Keratinocyte (primary cell): ENCODE measurements at regions not wholly inside any gene's neighbourhood (a gene's known extent, or its start where the extent isn't known, plus 50 kb on each side); places are given as distances from the start of the nearest gene placed in this dataset.

Experiments used
- DNase-seq: peaks from one replicate; pipeline ENCODE4 v3.0.0-alpha.2; 2011; ENCODE audit warnings: low read depth, missing footprints, low spot score
- FAIRE-seq: peaks from 2 replicates; lab custom pipeline; 2011; peaks lifted over from hg19 to GRCh38; lab: Jason Lieb, UNC
- H2AFZ ChIP-seq: 2 replicates; pipeline ENCODE4 v1.6.0; 2012; ENCODE audit warnings: low read length, control low read depth, inconsistent platforms; ENCODE audit not compliant: control insufficient read depth
- H3K27ac ChIP-seq: 2 replicates; pipeline ENCODE4 v1.5.1; 2011; ENCODE audit warnings: low read length; ENCODE audit not compliant: control insufficient read depth, insufficient read depth
- H3K27me3 ChIP-seq: 3 replicates; pipeline ENCODE4 v1.6.0; 2011; ENCODE audit warnings: low read length; ENCODE audit not compliant: control insufficient read depth, insufficient read depth; ENCODE audit errors: extremely low read depth
- H3K36me3 ChIP-seq, 2 experiments: 2 replicates in 1 of 2; 3 replicates in 1 of 2; pipeline ENCODE4 v1.5.1; 2011; ENCODE audit warnings: low read length in 2 of 2, mild to moderate bottlenecking in 1 of 2; ENCODE audit not compliant: control insufficient read depth in 2 of 2, insufficient read depth in 2 of 2; ENCODE audit errors: extremely low read depth in 1 of 2
- H3K4me1 ChIP-seq: 3 replicates; pipeline ENCODE4 v1.5.1; 2011; ENCODE audit warnings: low read length; ENCODE audit not compliant: control insufficient read depth, insufficient read depth; ENCODE audit errors: extremely low read depth
- H3K4me2 ChIP-seq: 3 replicates; pipeline ENCODE4 v1.6.0; 2011; ENCODE audit warnings: low read depth, low read length; ENCODE audit not compliant: control insufficient read depth, insufficient read depth; ENCODE audit errors: extremely low read depth
- H3K4me3 ChIP-seq, 3 experiments: fragments of 200-600 bp in 1 of 3; sonication (generic) in 1 of 3; 2 replicates in 2 of 3; 3 replicates in 1 of 3; pipeline ENCODE4 v1.5.1; 2011 to 2016; ENCODE audit warnings: low read length in 3 of 3, mild to moderate bottlenecking in 3 of 3, control low read depth in 2 of 3, inconsistent platforms in 1 of 3, low read depth in 1 of 3, mixed read lengths in 1 of 3, mixed run types in 1 of 3, moderate library complexity in 1 of 3; ENCODE audit not compliant: control insufficient read depth in 2 of 3, insufficient read depth in 2 of 3; ENCODE audit errors: extremely low read depth in 1 of 3
- H3K79me2 ChIP-seq: 2 replicates; pipeline ENCODE4 v1.6.0; 2012; ENCODE audit warnings: low read length; ENCODE audit not compliant: control insufficient read depth, insufficient read depth
- H3K9ac ChIP-seq: 3 replicates; pipeline ENCODE4 v1.6.0; 2011; ENCODE audit warnings: low read length; ENCODE audit not compliant: control insufficient read depth, insufficient read depth; ENCODE audit errors: extremely low read depth
- H3K9me1 ChIP-seq: 3 replicates; pipeline ENCODE4 v1.6.0; 2011; ENCODE audit warnings: low read length; ENCODE audit not compliant: control insufficient read depth, insufficient read depth; ENCODE audit errors: extremely low read depth
- H3K9me3 ChIP-seq: 2 replicates; pipeline ENCODE4 v1.5.1; 2012; ENCODE audit warnings: low read depth, low read length; ENCODE audit not compliant: control insufficient read depth
- H4K20me1 ChIP-seq: 3 replicates; pipeline ENCODE4 v1.6.0; 2011; ENCODE audit warnings: low read length; ENCODE audit not compliant: control insufficient read depth, insufficient read depth; ENCODE audit errors: extremely low read depth
- CTCF ChIP-seq, 3 experiments: IDR thresholded peaks in 1 of 3; conservative IDR thresholded peaks in 1 of 3; optimal IDR thresholded peaks in 1 of 3; 2 replicates in 2 of 3; 3 replicates in 1 of 3; pipeline versions ENCODE3 to v1.5.1; 2011; ENCODE audit warnings: low read length in 3 of 3, mild to moderate bottlenecking in 3 of 3, moderate library complexity in 2 of 3, control low read depth in 1 of 3, inconsistent platforms in 1 of 3; ENCODE audit not compliant: insufficient read depth in 2 of 3; ENCODE audit errors: extremely low read depth in 1 of 3
- EZH2 ChIP-seq: IDR thresholded peaks from one replicate; pipeline ENCODE4 v1.6.1; 2012; ENCODE audit warnings: inconsistent platforms, mild to moderate bottlenecking, low read length, moderate library complexity
- dilution Hi-C: fragments of 300-500 bp; cut with MboI; formaldehyde crosslinking; loops from one replicate; pipeline ENCODE4 v1.7.0; 2020; ENCODE audit warnings: low sequenced_read_pairs; ENCODE audit not compliant: extremely low pct_ligation_motif_present

- H4K20me1 ChIP-seq, result no peaks in the 10 kb centered on the region
- no peaks in the 10 kb centered on the region for H3K9me1 ChIP-seq
- H2AFZ ChIP-seq, result no peak overlapping the region
- FAIRE-seq (no peak), DNase-seq (no peak)
- peaks cover 15% of the 10 kb centered on the region for H3K27me3 ChIP-seq
- no peak overlapping the region for H3K4me3 ChIP-seq
- no peak overlapping the region for H3K27ac ChIP-seq
- no peak for TF ChIP-seq CTCF (optimal IDR thresholded peaks at IDR 0.05 in 1 of 3, IDR thresholded peaks at IDR 0.05 in 1 of 3, conservative IDR thresholded peaks at IDR 0.05 in 1 of 3; ENCODE audit: extremely low read depth in 1 of 3, insufficient read depth in 2 of 3, low read length in 3 of 3)
- no peak for TF ChIP-seq EZH2
- H3K9ac ChIP-seq, result no peak overlapping the region
- no peaks in the 10 kb centered on the region for H3K36me3 ChIP-seq
- H3K79me2 ChIP-seq, result no peaks in the 10 kb centered on the region
- H3K4me2 ChIP-seq, result no peak overlapping the region
- peaks cover under 1% of the 10 kb centered on the region for H3K9me3 ChIP-seq
- no peaks in the 10 kb centered on the region for H3K4me1 ChIP-seq
- dilution Hi-C loops, result no loop called here
Measured at GRCh38 chr20:61024390-61024789, 227.7 kb upstream of the CDH4 start.

DNA sequence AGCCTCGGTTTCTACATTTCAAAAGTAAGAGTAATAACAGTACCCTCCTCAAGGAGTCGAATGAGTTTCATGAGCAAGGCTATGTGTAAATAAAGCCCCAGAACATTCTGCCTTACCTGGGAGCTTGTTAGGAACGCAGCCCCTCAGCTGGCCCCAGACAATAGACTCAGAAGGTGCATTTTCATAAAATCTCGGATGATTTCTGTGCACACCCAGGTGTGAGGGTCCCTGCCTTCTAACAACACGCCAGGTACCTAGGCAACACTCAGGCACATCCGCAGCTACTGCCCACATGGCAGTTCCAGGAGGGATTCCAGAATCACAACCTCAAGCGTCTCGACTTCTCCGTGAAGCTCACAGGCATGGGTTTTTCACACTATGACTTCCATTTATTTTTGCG is 226.5 kb upstream of the CDH4 start:
- FAIRE-seq (no peak), DNase-seq (no peak)
- dilution Hi-C loops, result no loop called here
- Histone ChIP-seq H3K9me1 (no peaks in the 10 kb centered on the region), H3K4me3 (no peak overlapping the region), H3K4me1 (no peaks in the 10 kb centered on the region), H3K9ac (no peak overlapping the region), H4K20me1 (no peaks in the 10 kb centered on the region), H2AFZ (no peak overlapping the region), H3K4me2 (no peak overlapping the region), H3K27ac (no peak overlapping the region), H3K79me2 (no peaks in the 10 kb centered on the region), H3K36me3 (no peaks in the 10 kb centered on the region), H3K27me3 (peaks cover 15% of the 10 kb centered on the region), H3K9me3 (no peaks in the 10 kb centered on the region)
- TF ChIP-seq CTCF (optimal IDR thresholded peaks at IDR 0.05 in 1 of 3, IDR thresholded peaks at IDR 0.05 in 1 of 3, conservative IDR thresholded peaks at IDR 0.05 in 1 of 3; ENCODE audit: extremely low read depth in 1 of 3, insufficient read depth in 2 of 3, low read length in 3 of 3) (no peak), EZH2 (no peak)
